ENCODE measurements at regions not wholly inside any gene's neighbourhood (a gene's known extent, or its start where the extent isn't known, plus 50 kb on each side); places are given as distances from the start of the nearest gene placed in this dataset.

GRCh38 chr1:79604490-79605198, 598.1 kb upstream of the ADGRL4 start:
- no peak for DNase-seq

GRCh38 chr1:79603843-79604242, 597.3 kb upstream of the ADGRL4 start:
- DNase-seq: no peak

GRCh38 chr1:79599257-79599656, 592.7 kb upstream of the ADGRL4 start:
- no peak for DNase-seq

- no peak for DNase-seq
Measured at GRCh38 chr1:79595931-79596330, 589.4 kb upstream of the ADGRL4 start.

GRCh38 chr1:79594121-79594698, 587.7 kb upstream of the ADGRL4 start:
- no peak for DNase-seq

- no peak for DNase-seq
Measured at GRCh38 chr1:79592707-79593106, 586.2 kb upstream of the ADGRL4 start.

- DNase-seq: no peak
Measured at GRCh38 chr1:79588719-79589118, 582.2 kb upstream of the ADGRL4 start.

GRCh38 chr1:79587229-79587628, 580.7 kb upstream of the ADGRL4 start:
- DNase-seq: no peak

GRCh38 chr1:79585801-79586200, 579.3 kb upstream of the ADGRL4 start:
- DNase-seq: no peak

GRCh38 chr1:79575424-79575823, 568.9 kb upstream of the ADGRL4 start:
- DNase-seq: no peak

- no peak for DNase-seq
Measured at GRCh38 chr1:79568411-79568810, 561.9 kb upstream of the ADGRL4 start.

- no peak for DNase-seq
Measured at GRCh38 chr1:79561521-79561978, 555.0 kb upstream of the ADGRL4 start.

- no peak for DNase-seq
Measured at GRCh38 chr1:79556189-79556588, 549.7 kb upstream of the ADGRL4 start.

GRCh38 chr1:79554688-79555087, 548.2 kb upstream of the ADGRL4 start:
- DNase-seq: no peak

- no peak for DNase-seq
Measured at GRCh38 chr1:79551321-79551720, 544.8 kb upstream of the ADGRL4 start.

GRCh38 chr1:79550402-79550801, 543.9 kb upstream of the ADGRL4 start:
- no peak for DNase-seq

GRCh38 chr1:79549201-79549600, 542.7 kb upstream of the ADGRL4 start:
- DNase-seq: no peak

- DNase-seq: no peak
Measured at GRCh38 chr1:79547514-79547913, 541.0 kb upstream of the ADGRL4 start.

- DNase-seq: no peak
Measured at GRCh38 chr1:79543394-79543793, 536.9 kb upstream of the ADGRL4 start.

- DNase-seq: no peak
Measured at GRCh38 chr1:79539001-79539400, 532.5 kb upstream of the ADGRL4 start.

GRCh38 chr1:79532555-79532954, 526.0 kb upstream of the ADGRL4 start:
- no peak for DNase-seq

- no peak for DNase-seq
Measured at GRCh38 chr1:79531790-79532189, 525.3 kb upstream of the ADGRL4 start.

GRCh38 chr1:79530476-79530875, 523.9 kb upstream of the ADGRL4 start:
- DNase-seq: no peak

GRCh38 chr1:79530055-79530454, 523.5 kb upstream of the ADGRL4 start:
- no peak for DNase-seq

GRCh38 chr1:79524126-79524525, 517.6 kb upstream of the ADGRL4 start:
- no peak for DNase-seq
